GM23338 (cell line): ENCODE measurements at regions not wholly inside any gene's neighbourhood (a gene's known extent, or its start where the extent isn't known, plus 50 kb on each side); places are given as distances from the start of the nearest gene placed in this dataset.

Source experiments
- ATAC-seq: fragments of 200-7000 bp; cut with Tn5 transposase; 3 replicates; pipeline ENCODE4 v1.9.1; 2020
- DNase-seq: peaks from one replicate; pipeline ENCODE4 v3.0.0-alpha.2; 2015; ENCODE audit warnings: low spot score
- H2AFZ ChIP-seq: fragments of 200-600 bp; sonication (generic); 2 replicates; pipeline ENCODE4 v1.8.0; 2016; ENCODE audit warnings: antibody characterized with exemption, mild to moderate bottlenecking, moderate library complexity
- H3F3A ChIP-seq: fragments of 200-600 bp; sonication (generic); replicated peaks from 2 replicates; pipeline ENCODE4 v1.8.0; 2017; ENCODE audit warnings: antibody characterized with exemption, mixed run types, low read depth
- H3K27ac ChIP-seq: fragments of 200-600 bp; sonication (generic); 2 replicates; pipeline ENCODE4 v1.6.1; 2016; ENCODE audit warnings: low read depth
- H3K27me3 ChIP-seq: fragments of 200-600 bp; sonication (generic); 2 replicates; pipeline ENCODE4 v1.8.0; 2016; ENCODE audit warnings: mild to moderate bottlenecking, mixed run types, moderate library complexity; ENCODE audit not compliant: insufficient read depth
- H3K36me3 ChIP-seq: fragments of 200-600 bp; sonication (generic); 2 replicates; pipeline ENCODE4 v1.8.0; 2016; ENCODE audit warnings: mild to moderate bottlenecking; ENCODE audit not compliant: insufficient read depth
- H3K4me1 ChIP-seq: fragments of 200-600 bp; sonication (generic); 2 replicates; pipeline ENCODE4 v1.8.0; 2016; ENCODE audit warnings: mild to moderate bottlenecking, moderate library complexity; ENCODE audit not compliant: insufficient read depth
- H3K4me2 ChIP-seq: fragments of 200-600 bp; sonication (generic); 2 replicates; pipeline ENCODE4 v1.7.1; 2017; ENCODE audit warnings: mixed run types
- H3K4me3 ChIP-seq: fragments of 200-600 bp; sonication (generic); 2 replicates; pipeline ENCODE4 v1.6.1; 2016; ENCODE audit warnings: mixed run types
- H3K79me2 ChIP-seq: fragments of 200-600 bp; sonication (generic); replicated peaks from 2 replicates; pipeline ENCODE4 v1.8.0; 2017; ENCODE audit warnings: mild to moderate bottlenecking; ENCODE audit not compliant: insufficient read depth
- H3K9me2 ChIP-seq: fragments of 200-600 bp; sonication (generic); 2 replicates; pipeline ENCODE4 v1.8.0; 2017; ENCODE audit not compliant: insufficient read depth
- H4K20me1 ChIP-seq: fragments of 200-600 bp; sonication (generic); replicated peaks from 2 replicates; pipeline ENCODE4 v1.8.0; 2017; ENCODE audit warnings: mild to moderate bottlenecking; ENCODE audit not compliant: insufficient read depth
- H3K27ac Mint-ChIP-seq: 2 replicates; pipeline ENCODE4 v1.8.0; 2020; ENCODE audit warnings: inconsistent platforms, mild to moderate bottlenecking, moderate library complexity, mixed read lengths
- H3K27me3 Mint-ChIP-seq: 3 replicates; pipeline ENCODE4 v1.8.0; 2022; ENCODE audit warnings: low read depth, mild to moderate bottlenecking, moderate library complexity, mixed read lengths, inconsistent platforms; ENCODE audit not compliant: insufficient read depth, poor library complexity
- H3K36me3 Mint-ChIP-seq: 3 replicates; pipeline ENCODE4 v1.8.0; 2021; ENCODE audit warnings: low read depth, mild to moderate bottlenecking, inconsistent platforms, moderate library complexity, mixed read lengths
- H3K4me1 Mint-ChIP-seq: 3 replicates; pipeline ENCODE4 v1.8.0; 2020; ENCODE audit warnings: mild to moderate bottlenecking, inconsistent platforms, mixed read lengths
- H3K4me3 Mint-ChIP-seq: 3 replicates; pipeline ENCODE4 v1.8.0; 2021; ENCODE audit warnings: moderate library complexity, mild to moderate bottlenecking, inconsistent platforms, mixed read lengths
- H3K9me3 Mint-ChIP-seq: 3 replicates; pipeline ENCODE4 v1.8.0; 2020; ENCODE audit warnings: moderate library complexity, mild to moderate bottlenecking, inconsistent platforms, mixed read lengths
- CREB1 ChIP-seq: fragments of 250-450 bp; sonication (Bioruptor Pico); IDR thresholded peaks from 2 replicates; pipeline ENCODE4 v1.5.0; 2020; ENCODE audit warnings: low read depth, mild to moderate bottlenecking, moderate library complexity
- EZH2 ChIP-seq: fragments of 200-600 bp; sonication (generic); IDR thresholded peaks from one replicate; pipeline ENCODE4 v1.8.0; 2017; ENCODE audit warnings: antibody characterized with exemption, mild to moderate bottlenecking, low read depth; ENCODE audit not compliant: unreplicated experiment
- EZH2phosphoT487 ChIP-seq: fragments of 200-600 bp; sonication (generic); IDR thresholded peaks from one replicate; pipeline ENCODE4 v1.8.1; 2018; ENCODE audit warnings: antibody characterized with exemption; ENCODE audit not compliant: unreplicated experiment
- JUNB ChIP-seq: IDR thresholded peaks from one replicate; pipeline ENCODE4 v1.6.1; 2016; ENCODE audit warnings: antibody characterized with exemption; ENCODE audit not compliant: unreplicated experiment
- NANOG ChIP-seq: IDR thresholded peaks from 2 replicates; pipeline ENCODE4 v1.6.1; 2016; ENCODE audit warnings: antibody characterized with exemption, borderline replicate concordance
- POLR2AphosphoS5 ChIP-seq: IDR thresholded peaks from 2 replicates; pipeline ENCODE4 v1.6.1; 2016; ENCODE audit warnings: antibody characterized with exemption, low read depth
- STAT1 ChIP-seq: IDR thresholded peaks from one replicate; pipeline ENCODE4 v1.6.1; 2016; ENCODE audit warnings: antibody characterized with exemption; ENCODE audit not compliant: unreplicated experiment
- ZNF114 ChIP-seq: fragments of 250-450 bp; sonication (Bioruptor Pico); IDR thresholded peaks from 2 replicates; pipeline ENCODE4 v1.5.0; 2020; ENCODE audit warnings: mild to moderate bottlenecking, moderate library complexity
- ZNF331 ChIP-seq: fragments of 250-450 bp; sonication (Bioruptor Pico); IDR thresholded peaks from 2 replicates; pipeline ENCODE4 v1.5.0; 2020; ENCODE audit warnings: low read depth, mild to moderate bottlenecking, moderate library complexity
- TF ChIP-seq, protein P1 (sequence below): fragments of 250-450 bp; sonication (Bioruptor Pico); IDR thresholded peaks from 2 replicates; pipeline ENCODE4 v1.5.0; 2020; ENCODE audit warnings: mild to moderate bottlenecking, moderate library complexity
- TF ChIP-seq, protein P2 (sequence below), 2 experiments: fragments of 200-600 bp in 1 of 2; sonication (generic) in 1 of 2; conservative IDR thresholded peaks; 2 replicates each; pipeline versions ENCODE4 v1.5.1 to v1.6.1; 2016 to 2017; ENCODE audit warnings: antibody characterized with exemption in 2 of 2, low read depth in 2 of 2, mild to moderate bottlenecking in 2 of 2, moderate library complexity in 1 of 2
- TF ChIP-seq, protein P3 (sequence below): IDR thresholded peaks from 2 replicates; pipeline ENCODE4 v1.6.1; 2016; ENCODE audit warnings: antibody characterized with exemption
- TF ChIP-seq, protein P4 (sequence below): IDR thresholded peaks from one replicate; pipeline ENCODE4 v1.6.1; 2018; ENCODE audit warnings: antibody characterized with exemption; ENCODE audit not compliant: unreplicated experiment

DNA sequence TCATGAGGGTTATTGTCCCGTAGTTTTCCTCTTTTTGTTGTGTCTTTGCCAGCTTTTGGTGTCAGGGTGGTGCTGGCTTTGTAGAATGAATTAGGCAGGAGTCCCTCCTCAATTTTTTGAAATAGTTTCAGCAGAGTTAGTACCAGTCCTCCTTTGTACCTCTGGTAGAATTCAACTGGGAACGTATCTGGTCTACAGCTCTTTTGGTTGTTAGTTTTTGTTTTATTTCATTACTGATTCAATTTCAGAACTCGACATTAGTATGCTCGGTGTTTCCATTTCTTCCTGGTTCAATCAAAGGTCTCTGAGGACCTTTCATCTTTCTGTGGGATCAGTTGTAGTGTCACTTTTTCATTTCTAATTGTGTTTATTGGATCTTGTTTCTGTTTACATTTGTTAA is 1237.0 kb upstream of the PCDH9 start:
- no peaks in the 10 kb centered on the region for H3K79me2 ChIP-seq
- H2AFZ ChIP-seq = no peak overlapping the region
- no peaks in the 10 kb centered on the region for H4K20me1 ChIP-seq
- H3K36me3 ChIP-seq = no peaks in the 10 kb centered on the region
- H3K27ac Mint-ChIP-seq = no peak overlapping the region
- TF ChIP-seq, protein P1, sequence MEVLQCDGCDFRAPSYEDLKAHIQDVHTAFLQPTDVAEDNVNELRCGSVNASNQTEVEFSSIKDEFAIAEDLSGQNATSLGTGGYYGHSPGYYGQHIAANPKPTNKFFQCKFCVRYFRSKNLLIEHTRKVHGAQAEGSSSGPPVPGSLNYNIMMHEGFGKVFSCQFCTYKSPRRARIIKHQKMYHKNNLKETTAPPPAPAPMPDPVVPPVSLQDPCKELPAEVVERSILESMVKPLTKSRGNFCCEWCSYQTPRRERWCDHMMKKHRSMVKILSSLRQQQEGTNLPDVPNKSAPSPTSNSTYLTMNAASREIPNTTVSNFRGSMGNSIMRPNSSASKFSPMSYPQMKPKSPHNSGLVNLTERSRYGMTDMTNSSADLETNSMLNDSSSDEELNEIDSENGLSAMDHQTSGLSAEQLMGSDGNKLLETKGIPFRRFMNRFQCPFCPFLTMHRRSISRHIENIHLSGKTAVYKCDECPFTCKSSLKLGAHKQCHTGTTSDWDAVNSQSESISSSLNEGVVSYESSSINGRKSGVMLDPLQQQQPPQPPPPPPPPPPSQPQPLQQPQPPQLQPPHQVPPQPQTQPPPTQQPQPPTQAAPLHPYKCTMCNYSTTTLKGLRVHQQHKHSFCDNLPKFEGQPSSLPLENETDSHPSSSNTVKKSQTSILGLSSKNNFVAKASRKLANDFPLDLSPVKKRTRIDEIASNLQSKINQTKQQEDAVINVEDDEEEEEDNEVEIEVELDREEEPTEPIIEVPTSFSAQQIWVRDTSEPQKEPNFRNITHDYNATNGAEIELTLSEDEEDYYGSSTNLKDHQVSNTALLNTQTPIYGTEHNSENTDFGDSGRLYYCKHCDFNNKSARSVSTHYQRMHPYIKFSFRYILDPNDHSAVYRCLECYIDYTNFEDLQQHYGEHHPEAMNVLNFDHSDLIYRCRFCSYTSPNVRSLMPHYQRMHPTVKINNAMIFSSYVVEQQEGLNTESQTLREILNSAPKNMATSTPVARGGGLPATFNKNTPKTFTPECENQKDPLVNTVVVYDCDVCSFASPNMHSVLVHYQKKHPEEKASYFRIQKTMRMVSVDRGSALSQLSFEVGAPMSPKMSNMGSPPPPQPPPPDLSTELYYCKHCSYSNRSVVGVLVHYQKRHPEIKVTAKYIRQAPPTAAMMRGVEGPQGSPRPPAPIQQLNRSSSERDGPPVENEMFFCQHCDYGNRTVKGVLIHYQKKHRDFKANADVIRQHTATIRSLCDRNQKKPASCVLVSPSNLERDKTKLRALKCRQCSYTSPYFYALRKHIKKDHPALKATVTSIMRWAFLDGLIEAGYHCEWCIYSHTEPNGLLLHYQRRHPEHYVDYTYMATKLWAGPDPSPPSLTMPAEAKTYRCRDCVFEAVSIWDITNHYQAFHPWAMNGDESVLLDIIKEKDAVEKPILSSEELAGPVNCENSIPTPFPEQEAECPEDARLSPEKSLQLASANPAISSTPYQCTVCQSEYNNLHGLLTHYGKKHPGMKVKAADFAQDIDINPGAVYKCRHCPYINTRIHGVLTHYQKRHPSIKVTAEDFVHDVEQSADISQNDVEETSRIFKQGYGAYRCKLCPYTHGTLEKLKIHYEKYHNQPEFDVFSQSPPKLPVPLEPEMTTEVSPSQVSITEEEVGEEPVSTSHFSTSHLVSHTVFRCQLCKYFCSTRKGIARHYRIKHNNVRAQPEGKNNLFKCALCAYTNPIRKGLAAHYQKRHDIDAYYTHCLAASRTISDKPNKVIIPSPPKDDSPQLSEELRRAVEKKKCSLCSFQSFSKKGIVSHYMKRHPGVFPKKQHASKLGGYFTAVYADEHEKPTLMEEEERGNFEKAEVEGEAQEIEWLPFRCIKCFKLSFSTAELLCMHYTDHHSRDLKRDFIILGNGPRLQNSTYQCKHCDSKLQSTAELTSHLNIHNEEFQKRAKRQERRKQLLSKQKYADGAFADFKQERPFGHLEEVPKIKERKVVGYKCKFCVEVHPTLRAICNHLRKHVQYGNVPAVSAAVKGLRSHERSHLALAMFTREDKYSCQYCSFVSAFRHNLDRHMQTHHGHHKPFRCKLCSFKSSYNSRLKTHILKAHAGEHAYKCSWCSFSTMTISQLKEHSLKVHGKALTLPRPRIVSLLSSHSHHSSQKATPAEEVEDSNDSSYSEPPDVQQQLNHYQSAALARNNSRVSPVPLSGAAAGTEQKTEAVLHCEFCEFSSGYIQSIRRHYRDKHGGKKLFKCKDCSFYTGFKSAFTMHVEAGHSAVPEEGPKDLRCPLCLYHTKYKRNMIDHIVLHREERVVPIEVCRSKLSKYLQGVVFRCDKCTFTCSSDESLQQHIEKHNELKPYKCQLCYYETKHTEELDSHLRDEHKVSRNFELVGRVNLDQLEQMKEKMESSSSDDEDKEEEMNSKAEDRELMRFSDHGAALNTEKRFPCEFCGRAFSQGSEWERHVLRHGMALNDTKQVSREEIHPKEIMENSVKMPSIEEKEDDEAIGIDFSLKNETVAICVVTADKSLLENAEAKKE = no peak
- TF ChIP-seq, protein P2, sequence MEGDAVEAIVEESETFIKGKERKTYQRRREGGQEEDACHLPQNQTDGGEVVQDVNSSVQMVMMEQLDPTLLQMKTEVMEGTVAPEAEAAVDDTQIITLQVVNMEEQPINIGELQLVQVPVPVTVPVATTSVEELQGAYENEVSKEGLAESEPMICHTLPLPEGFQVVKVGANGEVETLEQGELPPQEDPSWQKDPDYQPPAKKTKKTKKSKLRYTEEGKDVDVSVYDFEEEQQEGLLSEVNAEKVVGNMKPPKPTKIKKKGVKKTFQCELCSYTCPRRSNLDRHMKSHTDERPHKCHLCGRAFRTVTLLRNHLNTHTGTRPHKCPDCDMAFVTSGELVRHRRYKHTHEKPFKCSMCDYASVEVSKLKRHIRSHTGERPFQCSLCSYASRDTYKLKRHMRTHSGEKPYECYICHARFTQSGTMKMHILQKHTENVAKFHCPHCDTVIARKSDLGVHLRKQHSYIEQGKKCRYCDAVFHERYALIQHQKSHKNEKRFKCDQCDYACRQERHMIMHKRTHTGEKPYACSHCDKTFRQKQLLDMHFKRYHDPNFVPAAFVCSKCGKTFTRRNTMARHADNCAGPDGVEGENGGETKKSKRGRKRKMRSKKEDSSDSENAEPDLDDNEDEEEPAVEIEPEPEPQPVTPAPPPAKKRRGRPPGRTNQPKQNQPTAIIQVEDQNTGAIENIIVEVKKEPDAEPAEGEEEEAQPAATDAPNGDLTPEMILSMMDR (conservative IDR thresholded peaks at IDR 0.05; ENCODE audit: low read depth in 2 of 2) = no peak
- no peak for TF ChIP-seq STAT1
- no peak for TF ChIP-seq ZNF331 (CRISPR knock-in tag)
- TF ChIP-seq CREB1 (CRISPR knock-in tag) = no peak
- no peak for TF ChIP-seq EZH2phosphoT487
- TF ChIP-seq JUNB = no peak
- no peak for TF ChIP-seq NANOG
- TF ChIP-seq, protein P3, sequence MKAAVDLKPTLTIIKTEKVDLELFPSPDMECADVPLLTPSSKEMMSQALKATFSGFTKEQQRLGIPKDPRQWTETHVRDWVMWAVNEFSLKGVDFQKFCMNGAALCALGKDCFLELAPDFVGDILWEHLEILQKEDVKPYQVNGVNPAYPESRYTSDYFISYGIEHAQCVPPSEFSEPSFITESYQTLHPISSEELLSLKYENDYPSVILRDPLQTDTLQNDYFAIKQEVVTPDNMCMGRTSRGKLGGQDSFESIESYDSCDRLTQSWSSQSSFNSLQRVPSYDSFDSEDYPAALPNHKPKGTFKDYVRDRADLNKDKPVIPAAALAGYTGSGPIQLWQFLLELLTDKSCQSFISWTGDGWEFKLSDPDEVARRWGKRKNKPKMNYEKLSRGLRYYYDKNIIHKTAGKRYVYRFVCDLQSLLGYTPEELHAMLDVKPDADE = no peak
- TF ChIP-seq POLR2AphosphoS5 = no peak
- TF ChIP-seq, protein P4, sequence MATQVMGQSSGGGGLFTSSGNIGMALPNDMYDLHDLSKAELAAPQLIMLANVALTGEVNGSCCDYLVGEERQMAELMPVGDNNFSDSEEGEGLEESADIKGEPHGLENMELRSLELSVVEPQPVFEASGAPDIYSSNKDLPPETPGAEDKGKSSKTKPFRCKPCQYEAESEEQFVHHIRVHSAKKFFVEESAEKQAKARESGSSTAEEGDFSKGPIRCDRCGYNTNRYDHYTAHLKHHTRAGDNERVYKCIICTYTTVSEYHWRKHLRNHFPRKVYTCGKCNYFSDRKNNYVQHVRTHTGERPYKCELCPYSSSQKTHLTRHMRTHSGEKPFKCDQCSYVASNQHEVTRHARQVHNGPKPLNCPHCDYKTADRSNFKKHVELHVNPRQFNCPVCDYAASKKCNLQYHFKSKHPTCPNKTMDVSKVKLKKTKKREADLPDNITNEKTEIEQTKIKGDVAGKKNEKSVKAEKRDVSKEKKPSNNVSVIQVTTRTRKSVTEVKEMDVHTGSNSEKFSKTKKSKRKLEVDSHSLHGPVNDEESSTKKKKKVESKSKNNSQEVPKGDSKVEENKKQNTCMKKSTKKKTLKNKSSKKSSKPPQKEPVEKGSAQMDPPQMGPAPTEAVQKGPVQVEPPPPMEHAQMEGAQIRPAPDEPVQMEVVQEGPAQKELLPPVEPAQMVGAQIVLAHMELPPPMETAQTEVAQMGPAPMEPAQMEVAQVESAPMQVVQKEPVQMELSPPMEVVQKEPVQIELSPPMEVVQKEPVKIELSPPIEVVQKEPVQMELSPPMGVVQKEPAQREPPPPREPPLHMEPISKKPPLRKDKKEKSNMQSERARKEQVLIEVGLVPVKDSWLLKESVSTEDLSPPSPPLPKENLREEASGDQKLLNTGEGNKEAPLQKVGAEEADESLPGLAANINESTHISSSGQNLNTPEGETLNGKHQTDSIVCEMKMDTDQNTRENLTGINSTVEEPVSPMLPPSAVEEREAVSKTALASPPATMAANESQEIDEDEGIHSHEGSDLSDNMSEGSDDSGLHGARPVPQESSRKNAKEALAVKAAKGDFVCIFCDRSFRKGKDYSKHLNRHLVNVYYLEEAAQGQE = no peak
- TF ChIP-seq ZNF114 (CRISPR knock-in tag) = no peak
- TF ChIP-seq EZH2 = no peak
- no peaks in the 10 kb centered on the region for H3K9me2 ChIP-seq
- H3K4me1 Mint-ChIP-seq = no peaks in the 10 kb centered on the region
- no peak overlapping the region for H3K4me2 ChIP-seq
- no peaks in the 10 kb centered on the region for H3K27me3 ChIP-seq
- H3K27ac ChIP-seq = no peak overlapping the region
- no peak for ATAC-seq
- no peaks in the 10 kb centered on the region for H3K9me3 Mint-ChIP-seq
- no peaks in the 10 kb centered on the region for H3K27me3 Mint-ChIP-seq
- H3F3A ChIP-seq = no peaks in the 10 kb centered on the region
- H3K36me3 Mint-ChIP-seq = no peaks in the 10 kb centered on the region
- H3K4me3 ChIP-seq = no peak overlapping the region
- H3K4me1 ChIP-seq = no peaks in the 10 kb centered on the region
- H3K4me3 Mint-ChIP-seq = no peak overlapping the region
- DNase-seq = no peak
